NCI-H748 (cell line): ENCODE measurements at regions not wholly inside any gene's neighbourhood (a gene's known extent, or its start where the extent isn't known, plus 50 kb on each side); places are given as distances from the start of the nearest gene placed in this dataset.
"Not testable (repeated sequence)": the region's sequence is repeated elsewhere in the genome, so short reads cannot be mapped to it uniquely, and the experiment has no call there.

ENCODE experiments used
- DNase-seq: peaks from one replicate; lab custom pipeline; 2025; ENCODE audit not compliant: unreplicated experiment; lab: John Stamatoyannopoulos, UW

- DNase-seq: no peak
Observed at GRCh38 chr12:78269620-78270019, 438.9 kb downstream of the NAV3 start.

- no peak for DNase-seq
Observed at GRCh38 chr12:78271546-78271945, 440.9 kb downstream of the NAV3 start.

- DNase-seq: peak; percentile 41
Observed at GRCh38 chr12:78275886-78276285, 445.2 kb downstream of the NAV3 start.

GRCh38 chr12:78278706-78279190 lies 448.1 kb downstream of the NAV3 start:
- no peak for DNase-seq

- DNase-seq: no peak
Observed at GRCh38 chr12:78279567-78279966, 448.9 kb downstream of the NAV3 start.

GRCh38 chr12:78281102-78281501 lies 450.4 kb downstream of the NAV3 start:
- not testable (repeated sequence) for DNase-seq

- DNase-seq: no peak
Observed at GRCh38 chr12:78284417-78284816, 453.7 kb downstream of the NAV3 start.

GRCh38 chr12:78290606-78291345 lies 460.1 kb downstream of the NAV3 start:
- no peak for DNase-seq

GRCh38 chr12:78293059-78293686 lies 462.5 kb downstream of the NAV3 start:
- peak; percentile 46 for DNase-seq

GRCh38 chr12:78301282-78301681 lies 470.6 kb downstream of the NAV3 start:
- DNase-seq: not testable (repeated sequence)

GRCh38 chr12:78305808-78306207 lies 475.1 kb downstream of the NAV3 start:
- no peak for DNase-seq

- no peak for DNase-seq
Observed at GRCh38 chr12:78306236-78306635, 475.5 kb downstream of the NAV3 start.

- no peak for DNase-seq
Observed at GRCh38 chr12:78308701-78309100, 478.0 kb downstream of the NAV3 start.

- peak; percentile 21 for DNase-seq
Observed at GRCh38 chr12:78315028-78315427, 484.3 kb downstream of the NAV3 start.

GRCh38 chr12:78316136-78316535 lies 485.4 kb downstream of the NAV3 start:
- DNase-seq: no peak

GRCh38 chr12:78316631-78317468 lies 486.2 kb downstream of the NAV3 start:
- DNase-seq: no peak

- DNase-seq: no peak
Observed at GRCh38 chr12:78321696-78322095, 491.0 kb downstream of the NAV3 start.

- no peak for DNase-seq
Observed at GRCh38 chr12:78323226-78323625, 492.5 kb downstream of the NAV3 start.

- DNase-seq: peak; percentile 81
Observed at GRCh38 chr12:78324234-78324633, 493.5 kb downstream of the NAV3 start.

- no peak for DNase-seq
Observed at GRCh38 chr12:78328524-78328923, 497.8 kb downstream of the NAV3 start.

- DNase-seq: no peak
Observed at GRCh38 chr12:78330131-78330530, 499.4 kb downstream of the NAV3 start.

GRCh38 chr12:78331181-78331580 lies 500.5 kb downstream of the NAV3 start:
- peak; percentile 70 for DNase-seq
